ENCODE measurements at regions not wholly inside any gene's neighbourhood (a gene's known extent, or its start where the extent isn't known, plus 50 kb on each side); places are given as distances from the start of the nearest gene placed in this dataset.

- Histone ChIP-seq H3K36me3 (ENCODE audit: insufficient read depth in 1 of 2, low read depth in 1 of 2) (no peaks in the 10 kb centered on the region), H3K4me1 (peaks cover 27% of the 10 kb centered on the region), H3K27ac (no peak overlapping the region), H3K27me3 (ENCODE audit: insufficient read depth in 3 of 3, low read length in 2 of 3) (no peaks in the 10 kb centered on the region), H3K9me3 (no peaks in the 10 kb centered on the region), H3K4me3 (no peak overlapping the region)
- ATAC-seq = no peak
- intact Hi-C loops (cut with DNase I) = no loop called here
- no peak for DNase-seq
- TF ChIP-seq CTCF (IDR thresholded peaks at IDR 0.05) = no peak
- 87 to 91% (median 88%) methylated on average over 8 of the region's 8 CpGs for WGBS, 3 donors
Measured at GRCh38 chr3:29183346-29184087, 97.4 kb upstream of the RBMS3 start.

DNA sequence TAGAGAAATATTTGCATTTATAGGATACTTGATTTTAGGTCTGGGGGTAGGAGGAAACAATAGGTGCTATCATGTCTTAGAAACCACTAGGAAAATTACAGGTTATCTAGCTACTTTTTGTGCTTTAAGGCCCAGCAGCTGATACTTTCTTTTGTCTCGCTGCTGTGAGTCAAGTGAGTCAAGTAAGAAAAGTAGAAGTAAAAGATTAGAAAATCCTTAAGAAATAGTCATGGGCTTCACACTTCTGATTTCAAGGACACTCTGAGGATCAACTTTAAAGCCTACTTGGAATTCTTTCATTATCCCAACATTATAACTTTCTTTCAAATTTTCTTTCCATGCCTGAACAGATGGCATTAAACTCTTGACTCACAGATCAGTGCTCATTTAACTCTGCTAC is 95.2 kb upstream of the RBMS3 start:
- no peak for DNase-seq
- no peak overlapping the region for H3K27ac ChIP-seq
- H3K4me3 ChIP-seq = no peak overlapping the region
- intact Hi-C loops (cut with DNase I) = no loop called here
- no peaks in the 10 kb centered on the region for H3K36me3 ChIP-seq (ENCODE audit: insufficient read depth in 1 of 2, low read depth in 1 of 2)
- H3K27me3 ChIP-seq (ENCODE audit: insufficient read depth in 3 of 3, low read length in 2 of 3) = no peaks in the 10 kb centered on the region
- H3K9me3 ChIP-seq = no peaks in the 10 kb centered on the region
- no peak for TF ChIP-seq CTCF (IDR thresholded peaks at IDR 0.05)
- peaks cover 18% of the 10 kb centered on the region for H3K4me1 ChIP-seq
- WGBS, 3 donors = 91 to 97% (median 94%) methylated on average over 1 of the region's 1 CpG
- no peak for ATAC-seq

DNA sequence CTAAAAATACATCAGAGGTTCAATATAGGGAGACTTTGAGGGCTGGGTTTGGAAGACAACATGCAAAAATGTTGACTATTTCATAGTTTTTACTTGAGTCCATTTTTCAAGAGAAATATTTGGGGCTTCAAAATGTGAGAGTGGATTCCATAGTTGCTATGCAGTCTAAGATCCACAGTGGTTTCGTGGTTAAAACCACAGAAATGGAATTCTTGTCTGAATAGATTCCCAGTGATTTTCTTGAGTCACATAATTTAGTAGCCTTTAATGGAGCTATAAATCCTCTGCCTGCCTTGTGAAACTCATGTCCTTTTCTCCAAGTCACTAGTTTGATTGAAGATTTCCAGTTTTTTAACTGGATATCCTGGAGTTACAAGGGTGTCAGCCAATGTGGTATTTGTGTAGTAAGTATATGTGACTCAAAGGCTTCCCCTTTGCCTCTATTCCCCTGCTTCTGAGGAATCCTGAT is 94.7 kb upstream of the RBMS3 start:
- intact Hi-C loops (cut with DNase I) = no loop called here
- Histone ChIP-seq H3K27ac (no peak overlapping the region), H3K27me3 (ENCODE audit: insufficient read depth in 3 of 3, low read length in 2 of 3) (no peaks in the 10 kb centered on the region), H3K4me3 (no peak overlapping the region), H3K4me1 (peaks cover 18% of the 10 kb centered on the region), H3K36me3 (ENCODE audit: insufficient read depth in 1 of 2, low read depth in 1 of 2) (no peaks in the 10 kb centered on the region), H3K9me3 (no peaks in the 10 kb centered on the region)
- no peak for TF ChIP-seq CTCF (IDR thresholded peaks at IDR 0.05)
- no peak for ATAC-seq
- DNase-seq = no peak
- 91 to 98% (median 95%) methylated on average over 1 of the region's 1 CpG for WGBS, 3 donors

DNA sequence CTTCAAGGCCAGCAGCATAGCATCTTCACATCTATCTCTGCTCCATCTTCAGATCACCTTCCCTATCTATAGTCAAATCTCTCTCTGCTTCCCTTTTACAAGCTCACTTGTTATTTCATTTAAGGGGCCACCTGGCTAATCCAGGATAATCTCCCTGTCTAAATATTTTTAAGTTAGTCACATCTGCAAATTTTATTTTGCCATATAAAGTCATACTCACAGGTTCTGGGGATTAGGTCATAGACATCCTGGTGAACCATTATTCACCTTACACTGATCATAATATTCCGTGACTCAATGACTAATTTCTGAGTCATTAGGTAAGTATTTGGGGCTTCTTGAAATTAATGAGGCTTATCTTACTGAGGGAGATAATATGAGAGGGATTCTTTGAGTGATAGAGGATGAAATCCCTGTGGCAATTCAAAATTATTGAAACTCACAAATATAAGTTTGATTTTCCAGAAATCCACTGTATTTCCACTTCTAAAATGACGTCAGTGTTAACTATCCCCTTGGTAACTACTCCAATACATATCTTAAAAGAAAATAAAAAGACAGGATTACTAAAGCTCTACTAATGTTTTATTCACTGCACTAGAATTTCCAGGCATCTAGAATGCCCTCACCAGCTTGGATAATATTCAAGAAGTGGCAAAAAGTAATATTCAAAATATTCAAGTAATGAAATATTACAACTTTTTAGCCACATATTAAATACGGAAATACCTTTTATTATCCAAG is 93.7 kb upstream of the RBMS3 start:
- no peak for TF ChIP-seq CTCF (IDR thresholded peaks at IDR 0.05)
- no peak for DNase-seq
- intact Hi-C loops (cut with DNase I) = no loop called here
- Histone ChIP-seq H3K4me1 (peaks cover 8% of the 10 kb centered on the region), H3K36me3 (ENCODE audit: insufficient read depth in 1 of 2, low read depth in 1 of 2) (no peaks in the 10 kb centered on the region), H3K27ac (no peak overlapping the region), H3K9me3 (no peaks in the 10 kb centered on the region), H3K27me3 (ENCODE audit: insufficient read depth in 3 of 3, low read length in 2 of 3) (no peaks in the 10 kb centered on the region), H3K4me3 (no peak overlapping the region)
- 55 to 74% (median 56%) methylated on average over 3 of the region's 3 CpGs for WGBS, 3 donors
- ATAC-seq = no peak

Measured in psoas muscle (tissue), 7 donors.